ENCODE measurements at regions not wholly inside any gene's neighbourhood (a gene's known extent, or its start where the extent isn't known, plus 50 kb on each side); places are given as distances from the start of the nearest gene placed in this dataset.
"Not testable (repeated sequence)": the region's sequence is repeated elsewhere in the genome, so short reads cannot be mapped to it uniquely, and the experiment has no call there.

GRCh38 chr15:25067725-25068309, 113.0 kb downstream of the SNRPN start:
- DNase-seq (ENCODE audit: low spot score): no peak

GRCh38 chr15:25068696-25069095, 113.9 kb downstream of the SNRPN start:
- no peak for DNase-seq (ENCODE audit: low spot score)

GRCh38 chr15:25070353-25070963, 115.7 kb downstream of the SNRPN start:
- DNase-seq (ENCODE audit: low spot score): no peak

GRCh38 chr15:25072857-25073476, 118.2 kb downstream of the SNRPN start:
- DNase-seq (ENCODE audit: low spot score): no peak

GRCh38 chr15:25087137-25087536, 132.3 kb downstream of the SNRPN start:
- DNase-seq (ENCODE audit: low spot score): no peak

- no peak for DNase-seq (ENCODE audit: low spot score)
Measured at GRCh38 chr15:25088261-25088790, 133.5 kb downstream of the SNRPN start.

GRCh38 chr15:25089577-25089976, 134.8 kb downstream of the SNRPN start:
- no peak for DNase-seq (ENCODE audit: low spot score)

GRCh38 chr15:25090073-25090733, 135.4 kb downstream of the SNRPN start:
- no peak for DNase-seq (ENCODE audit: low spot score)

GRCh38 chr15:25091421-25092158, 136.8 kb downstream of the SNRPN start:
- no peak for DNase-seq (ENCODE audit: low spot score)

GRCh38 chr15:25092661-25093060, 137.9 kb downstream of the SNRPN start:
- DNase-seq (ENCODE audit: low spot score): no peak

- DNase-seq (ENCODE audit: low spot score): no peak
Measured at GRCh38 chr15:25093455-25094029, 138.8 kb downstream of the SNRPN start.

- no peak for DNase-seq (ENCODE audit: low spot score)
Measured at GRCh38 chr15:25094066-25094465, 139.3 kb downstream of the SNRPN start.

GRCh38 chr15:25094519-25094918, 139.7 kb downstream of the SNRPN start:
- DNase-seq (ENCODE audit: low spot score): no peak

GRCh38 chr15:25095179-25095578, 140.4 kb downstream of the SNRPN start:
- DNase-seq (ENCODE audit: low spot score): no peak

- not testable (repeated sequence) for DNase-seq (ENCODE audit: low spot score)
Measured at GRCh38 chr15:25099966-25100365, 145.2 kb downstream of the SNRPN start.

GRCh38 chr15:25106209-25106608, 151.4 kb downstream of the SNRPN start:
- DNase-seq (ENCODE audit: low spot score): no peak

GRCh38 chr15:25133804-25134203, 179.0 kb downstream of the SNRPN start:
- no peak for DNase-seq (ENCODE audit: low spot score)

- DNase-seq (ENCODE audit: low spot score): no peak
Measured at GRCh38 chr15:25134546-25134945, 179.8 kb downstream of the SNRPN start.

GRCh38 chr15:25136119-25136518, 181.3 kb downstream of the SNRPN start:
- DNase-seq (ENCODE audit: low spot score): peak; percentile 5

GRCh38 chr15:25137013-25137412, 182.2 kb downstream of the SNRPN start:
- no peak for DNase-seq (ENCODE audit: low spot score)

- DNase-seq (ENCODE audit: low spot score): no peak
Measured at GRCh38 chr15:25169318-25169717, 214.5 kb downstream of the SNRPN start.

Data from globus pallidus (tissue), 1 donor.